ENCODE measurements at regions not wholly inside any gene's neighbourhood (a gene's known extent, or its start where the extent isn't known, plus 50 kb on each side); places are given as distances from the start of the nearest gene placed in this dataset.
"Not testable (repeated sequence)": the region's sequence is repeated elsewhere in the genome, so short reads cannot be mapped to it uniquely, and the experiment has no call there.

DNA sequence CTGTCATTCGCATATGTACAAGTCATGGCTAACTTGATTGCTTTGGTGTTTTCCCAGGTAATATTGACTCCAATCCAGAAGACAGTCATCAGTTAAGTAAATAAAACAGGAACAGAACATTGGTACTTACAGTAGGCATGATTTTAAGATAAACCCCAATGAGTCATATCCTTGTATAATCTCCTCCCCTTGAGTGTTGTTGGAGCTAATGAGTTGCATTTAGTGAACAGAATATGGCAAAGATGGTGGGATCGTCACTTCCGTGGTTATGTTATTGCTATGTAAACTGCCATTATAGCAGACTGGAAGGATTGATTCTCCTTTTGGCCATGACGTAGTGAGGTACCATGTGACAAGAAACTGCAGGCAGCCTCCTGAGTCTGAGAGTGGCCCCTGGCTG lies 102.2 kb downstream of the TMX1 start:
- no peak for DNase-seq (ENCODE audit: low read depth)

DNA sequence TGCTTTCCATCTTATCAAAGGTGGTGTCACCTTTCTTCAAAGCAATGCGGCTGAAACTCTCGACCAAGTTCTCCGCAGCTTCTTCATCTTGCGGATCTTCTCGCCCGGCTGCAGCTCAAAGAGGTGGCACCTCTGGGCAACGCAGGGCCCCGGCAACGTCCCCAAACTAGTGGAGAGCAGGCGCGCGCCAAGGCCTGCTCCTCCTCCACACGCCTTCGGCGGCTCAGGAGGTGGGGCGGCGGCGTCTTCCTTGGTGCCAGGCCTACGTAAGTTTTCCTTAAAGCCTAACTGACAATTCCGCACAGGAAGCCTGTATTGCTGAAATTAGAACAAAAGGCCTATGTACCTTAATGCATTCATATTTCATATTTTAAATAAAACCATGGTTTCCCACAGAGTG lies 112.0 kb downstream of the TMX1 start:
- DNase-seq (ENCODE audit: low read depth), result no peak

DNA sequence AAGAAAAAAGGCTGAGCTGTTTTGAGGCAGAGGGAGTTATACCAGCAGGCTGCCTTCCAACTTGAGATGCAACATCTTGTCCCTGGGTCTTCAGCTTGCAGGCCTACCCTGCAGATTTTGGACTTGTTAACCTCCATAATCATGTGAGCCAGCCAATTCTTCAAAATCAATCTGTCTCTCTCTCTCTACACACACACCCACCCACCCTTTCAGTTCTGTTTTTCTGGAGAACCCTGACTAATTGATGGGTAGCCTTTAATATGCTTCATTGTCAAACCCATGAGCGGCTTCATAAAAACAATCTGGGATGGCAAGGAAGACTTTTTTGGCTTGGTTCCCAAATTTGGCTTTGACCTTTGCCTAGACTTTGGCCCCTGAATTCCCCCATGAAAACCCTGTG lies 113.9 kb downstream of the TMX1 start:
- no peak for DNase-seq (ENCODE audit: low read depth)

DNA sequence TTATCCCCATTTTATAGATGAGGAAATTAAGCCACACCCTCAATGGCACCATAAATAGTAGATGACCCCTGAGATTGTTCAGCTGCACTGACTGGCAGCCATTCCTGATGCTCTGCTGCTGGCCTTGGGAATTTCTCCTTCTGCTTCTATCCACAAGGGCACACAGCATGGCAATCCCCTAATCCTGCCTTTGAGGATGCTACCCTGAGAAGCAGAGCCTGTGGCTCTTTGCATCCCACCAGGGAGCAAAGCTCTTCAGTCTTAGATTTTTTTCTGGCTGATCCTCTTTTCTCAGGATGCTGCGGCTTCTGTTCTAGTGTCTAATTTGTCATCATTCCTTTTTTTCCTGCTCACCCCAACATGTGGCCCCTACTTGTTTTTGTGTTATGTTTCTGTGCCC lies 114.8 kb downstream of the TMX1 start:
- no peak for DNase-seq (ENCODE audit: low read depth)

DNA sequence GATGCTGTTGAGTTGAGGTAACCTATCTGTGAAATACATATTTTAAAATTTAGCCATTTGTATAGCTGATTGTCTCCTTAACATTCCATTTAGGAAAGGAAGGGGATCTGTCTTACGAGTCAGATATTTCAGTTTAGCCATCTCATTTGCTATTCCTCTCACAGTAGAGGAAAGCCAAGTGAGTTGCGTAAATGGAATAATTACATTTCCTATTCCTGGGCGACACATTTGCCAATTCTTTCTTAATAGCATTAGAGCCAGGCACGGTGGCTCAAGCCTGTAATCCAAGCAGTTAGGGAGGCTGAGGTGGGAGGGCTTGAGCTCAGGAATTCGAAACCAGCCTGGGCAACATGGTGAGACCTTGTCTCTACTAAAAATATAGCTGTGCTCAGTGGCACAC lies 116.3 kb downstream of the TMX1 start:
- no peak for DNase-seq (ENCODE audit: low read depth)

DNA sequence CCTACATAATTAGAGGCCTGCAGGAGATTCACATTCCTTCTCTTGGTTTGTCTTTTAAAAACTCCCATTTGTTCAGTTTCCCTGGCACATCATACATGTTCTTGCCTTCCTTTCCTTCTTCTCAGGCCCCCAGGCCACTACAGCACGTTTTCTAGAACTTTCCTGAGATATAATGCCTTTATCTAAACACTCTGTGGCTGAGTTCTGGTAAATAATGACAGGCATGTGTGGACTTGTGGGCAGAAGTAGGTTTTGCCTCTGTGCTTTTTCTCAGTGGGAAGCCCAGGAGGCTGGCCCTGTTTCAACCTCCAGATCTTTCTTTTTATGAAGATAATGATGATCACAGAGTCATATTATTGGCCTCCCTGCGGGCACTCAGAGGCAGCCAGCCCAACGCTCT lies 117.2 kb downstream of the TMX1 start:
- no peak for DNase-seq (ENCODE audit: low read depth)

DNA sequence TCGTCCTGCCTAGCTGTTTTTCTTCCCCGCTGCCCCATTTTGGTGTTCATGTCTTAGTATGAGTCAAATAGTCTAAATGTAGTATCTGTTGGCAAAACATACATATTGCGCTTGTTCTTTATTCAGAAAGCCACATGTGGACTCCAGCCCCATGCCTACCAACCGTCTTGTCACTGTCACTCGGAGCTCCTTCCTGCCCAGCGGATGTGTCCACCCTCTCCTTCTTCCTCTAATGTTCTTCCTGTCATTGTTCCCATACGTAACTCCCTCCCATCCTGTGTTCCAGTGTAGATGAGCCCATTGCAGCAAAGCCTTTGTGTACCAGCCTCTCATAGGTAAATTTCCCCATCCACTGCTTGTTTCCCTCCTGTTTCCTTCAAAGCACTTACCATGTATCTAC lies 120.5 kb downstream of the TMX1 start:
- DNase-seq (ENCODE audit: low read depth), result no peak

DNA sequence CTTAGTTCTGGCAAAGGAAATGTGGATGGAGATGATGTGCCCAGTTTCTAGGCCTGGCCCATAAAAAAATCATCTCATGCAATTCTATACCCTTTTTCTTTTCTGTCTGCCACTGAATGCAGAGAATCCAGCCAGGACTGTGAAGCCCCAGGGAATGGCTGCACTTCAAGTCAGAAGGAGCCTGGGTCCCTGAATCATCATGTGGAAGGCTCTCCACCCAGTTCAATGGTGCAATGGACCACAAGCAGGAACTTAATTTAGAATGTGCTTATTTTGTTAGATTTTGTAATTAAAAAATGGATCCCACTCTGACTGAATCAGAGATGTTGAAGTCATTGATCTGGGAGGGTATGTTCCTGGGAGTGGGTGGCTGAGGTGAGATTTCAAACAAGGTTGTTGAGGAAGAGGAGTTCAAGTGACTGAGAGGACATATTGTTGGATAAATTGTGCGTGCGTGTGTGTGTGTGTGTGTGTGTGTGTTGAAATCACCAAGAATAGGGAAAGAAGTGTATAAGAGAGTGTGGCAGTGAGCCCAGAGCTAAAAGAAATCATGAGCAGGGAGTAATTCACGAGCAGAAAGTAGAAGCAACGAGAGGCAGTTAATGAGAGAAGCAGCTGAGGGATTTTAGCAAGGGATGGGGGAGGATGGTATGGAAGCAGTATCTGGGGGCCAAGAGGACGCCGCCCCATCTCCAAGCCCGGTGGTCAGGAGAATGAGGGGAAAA lies 125.4 kb downstream of the TMX1 start:
- DNase-seq (ENCODE audit: low read depth), result no peak

DNA sequence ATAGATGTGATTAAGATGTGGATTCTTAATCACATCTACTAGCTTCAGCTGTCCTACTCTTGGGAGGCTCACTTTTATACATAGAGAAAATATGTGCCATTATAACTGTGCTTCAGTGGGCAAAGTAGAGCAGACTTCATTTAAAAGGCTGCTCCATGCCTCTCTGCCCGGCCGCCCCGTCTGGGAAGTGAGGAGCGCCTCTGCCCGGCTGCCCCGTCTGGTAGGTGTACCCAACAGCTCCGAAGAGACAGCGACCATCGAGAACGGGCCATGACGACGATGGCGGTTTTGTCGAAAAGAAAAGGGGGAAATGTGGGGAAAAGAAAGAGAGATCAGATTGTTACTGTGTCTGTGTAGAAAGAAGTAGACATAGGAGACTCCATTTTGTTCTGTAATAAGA lies 126.4 kb downstream of the TMX1 start:
- not testable (repeated sequence) for DNase-seq (ENCODE audit: low read depth)

DNA sequence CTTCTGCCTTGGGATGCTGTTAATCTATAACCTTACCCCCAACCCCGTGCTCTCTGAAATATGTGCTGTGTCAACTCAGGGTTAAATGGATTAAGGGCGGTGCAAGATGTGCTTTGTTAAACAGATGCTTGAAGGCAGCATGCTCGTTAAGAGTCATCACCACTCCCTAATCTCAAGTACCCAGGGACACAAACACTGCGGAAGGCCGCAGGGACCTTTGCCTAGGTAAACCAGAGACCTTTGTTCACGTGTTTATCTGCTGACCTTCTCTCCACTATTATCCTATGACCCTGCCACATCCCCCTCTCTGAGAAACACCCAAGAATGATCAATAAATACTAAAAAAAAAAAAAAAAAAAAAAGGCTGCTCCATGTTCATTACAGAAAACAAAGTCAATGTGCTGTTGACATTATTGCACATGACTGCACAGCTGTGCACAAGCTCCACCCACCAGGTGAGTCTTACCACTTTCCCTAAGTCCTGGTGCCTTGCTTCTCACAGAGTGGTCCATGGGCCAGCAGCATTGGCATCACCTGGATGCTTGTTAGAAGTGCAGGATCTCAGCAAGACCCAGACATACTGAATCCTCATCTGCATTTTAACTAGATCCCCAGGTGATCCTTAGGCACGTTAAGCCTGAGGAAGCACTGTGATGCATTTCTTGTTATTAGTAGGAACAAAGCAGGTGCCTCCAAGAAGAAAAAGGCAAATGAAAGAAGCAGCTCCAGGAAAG lies 127.0 kb downstream of the TMX1 start:
- not testable (repeated sequence) for DNase-seq (ENCODE audit: low read depth)

DNA sequence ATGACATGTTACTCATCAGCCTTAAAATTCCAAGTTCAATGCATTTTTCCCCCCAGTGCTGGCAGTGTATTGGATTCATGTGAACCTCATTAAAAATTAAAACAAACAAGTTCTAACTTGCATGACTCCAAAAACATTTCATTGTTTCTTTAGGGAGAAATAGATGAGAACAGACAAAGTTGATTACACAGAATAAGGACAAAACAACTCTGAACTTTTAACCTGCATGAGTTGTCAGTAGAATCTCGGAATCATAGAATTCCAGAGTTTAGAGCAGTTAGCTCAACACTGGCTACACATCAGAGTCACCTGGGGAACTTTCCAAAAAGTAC lies 127.5 kb downstream of the TMX1 start:
- no peak for DNase-seq (ENCODE audit: low read depth)

DNA sequence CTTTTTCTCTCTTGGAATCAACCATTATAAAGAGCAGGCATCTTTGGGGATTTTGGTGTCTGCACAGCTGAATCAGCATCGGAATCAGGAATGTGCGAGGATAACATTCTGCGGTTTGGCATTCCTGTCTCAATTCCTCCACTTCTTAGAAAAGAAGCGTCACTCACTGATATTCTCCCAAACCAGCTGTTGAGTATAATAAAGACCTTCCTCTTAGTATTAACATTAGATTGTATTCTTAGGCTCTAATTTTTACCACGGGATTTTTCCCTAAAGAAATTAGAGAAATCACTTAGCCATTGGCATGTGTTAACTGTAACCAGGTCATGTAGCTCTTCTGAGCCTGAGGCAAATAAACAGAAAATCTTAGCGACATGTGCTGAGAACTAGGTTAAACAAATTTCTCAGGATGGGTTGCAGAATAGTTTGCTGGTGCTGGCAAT lies 128.7 kb downstream of the TMX1 start:
- DNase-seq (ENCODE audit: low read depth), result no peak

DNA sequence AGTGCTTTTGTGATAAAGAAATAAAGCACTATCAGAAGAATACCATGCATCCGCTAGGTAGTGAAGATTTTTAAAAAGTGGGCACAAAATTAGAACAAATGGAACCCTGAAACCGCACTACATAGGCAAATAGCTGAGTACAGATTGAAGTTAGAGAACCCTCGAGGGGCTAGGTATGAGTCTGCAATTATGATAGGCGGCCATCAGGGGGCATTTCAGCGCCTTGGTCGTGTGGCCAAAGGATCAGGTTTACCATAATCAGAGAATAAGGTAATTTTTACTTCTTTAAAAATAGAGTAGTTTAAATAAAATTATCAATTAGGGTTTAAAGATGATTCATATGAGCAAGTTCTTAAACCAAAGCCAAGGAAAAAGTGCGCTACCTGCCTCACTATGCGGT lies 129.8 kb downstream of the TMX1 start:
- no peak for DNase-seq (ENCODE audit: low read depth)

DNA sequence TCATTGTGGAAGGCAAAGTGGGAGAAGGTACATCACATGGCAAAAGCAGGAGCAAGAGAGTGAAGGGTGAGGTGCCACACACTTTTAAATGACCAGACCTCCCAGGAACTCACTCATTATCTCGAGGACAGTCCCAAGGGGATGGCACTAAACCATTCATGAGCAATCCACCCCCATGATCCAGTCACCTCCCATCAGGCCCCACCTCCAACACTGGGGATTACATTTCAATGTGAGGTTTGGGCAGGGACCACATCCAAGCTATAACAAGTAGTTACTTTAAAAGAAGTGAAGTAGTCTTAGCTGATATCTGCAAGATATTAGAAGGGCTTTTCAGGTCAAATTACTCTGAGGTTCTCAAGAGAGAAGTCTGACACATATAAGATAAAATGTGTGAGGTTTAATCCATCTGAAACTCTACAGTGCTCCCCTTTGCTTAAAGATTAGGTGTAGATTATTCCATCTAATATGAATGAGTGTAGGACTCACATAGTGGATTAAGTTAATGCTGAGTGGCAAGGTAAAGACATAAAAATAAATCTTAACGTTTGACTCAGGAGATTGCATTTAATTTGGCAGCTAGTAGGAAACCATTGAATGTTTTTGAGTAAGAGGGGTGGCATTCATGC lies 130.8 kb downstream of the TMX1 start:
- no peak for DNase-seq (ENCODE audit: low read depth)

DNA sequence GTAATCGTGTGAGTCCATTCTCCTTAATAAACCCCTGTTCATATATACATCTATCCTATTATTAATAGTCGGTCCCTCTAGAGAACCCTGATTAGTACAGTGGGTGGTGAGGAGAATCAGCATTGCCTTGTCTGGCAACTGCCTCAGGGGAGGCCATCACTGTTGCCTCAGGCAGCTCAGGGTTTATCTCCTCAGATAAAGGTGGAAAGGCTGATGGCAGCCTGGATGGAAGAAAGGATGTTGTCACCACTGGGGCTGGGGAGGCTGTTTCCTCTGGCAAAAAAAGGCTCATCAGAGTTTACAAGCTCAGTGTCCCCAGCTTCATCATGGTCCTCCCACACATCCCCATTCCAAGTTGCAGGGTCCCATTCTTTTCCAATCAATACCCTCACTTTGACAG lies 137.1 kb downstream of the TMX1 start:
- not testable (repeated sequence) for DNase-seq (ENCODE audit: low read depth)

DNA sequence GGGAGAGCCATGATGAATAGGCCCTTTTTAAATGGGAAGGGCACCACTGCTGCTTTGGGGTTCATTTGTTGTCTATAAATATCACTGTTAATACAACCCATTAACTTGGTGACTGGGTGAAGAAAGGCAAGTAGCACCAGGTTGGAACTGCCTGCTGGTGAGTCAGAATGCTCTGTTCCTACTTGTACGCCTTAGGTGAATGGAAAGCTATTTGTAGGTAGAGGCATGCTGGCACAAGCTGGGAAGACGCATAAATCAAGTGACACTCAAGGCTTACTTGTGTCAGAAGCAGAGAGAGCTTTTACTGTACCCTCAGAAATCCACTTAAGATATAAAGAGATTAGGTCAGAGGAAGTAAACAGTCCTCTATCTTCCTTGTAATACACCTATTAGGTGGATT lies 142.5 kb downstream of the TMX1 start:
- DNase-seq (ENCODE audit: low read depth), result no peak

DNA sequence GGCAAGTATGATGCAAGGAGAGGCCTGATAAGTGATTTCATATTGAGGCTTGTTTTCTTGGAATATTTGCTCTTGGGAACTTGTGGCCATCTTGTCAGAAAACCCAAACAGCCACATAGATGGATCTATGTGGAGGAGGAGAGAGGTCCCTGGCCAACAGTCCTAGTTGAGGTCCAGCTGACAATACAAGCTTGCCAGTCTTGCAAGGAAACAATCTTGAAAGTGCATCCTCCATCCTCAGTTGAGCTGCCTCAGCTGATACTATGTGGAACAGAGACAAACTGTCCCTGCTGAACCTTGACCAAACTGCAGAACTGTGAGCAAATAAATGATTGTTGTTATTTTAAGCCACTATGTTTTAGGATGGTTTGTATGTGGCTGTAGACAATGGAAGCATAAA lies 146.4 kb downstream of the TMX1 start:
- no peak for DNase-seq (ENCODE audit: low read depth)

DNA sequence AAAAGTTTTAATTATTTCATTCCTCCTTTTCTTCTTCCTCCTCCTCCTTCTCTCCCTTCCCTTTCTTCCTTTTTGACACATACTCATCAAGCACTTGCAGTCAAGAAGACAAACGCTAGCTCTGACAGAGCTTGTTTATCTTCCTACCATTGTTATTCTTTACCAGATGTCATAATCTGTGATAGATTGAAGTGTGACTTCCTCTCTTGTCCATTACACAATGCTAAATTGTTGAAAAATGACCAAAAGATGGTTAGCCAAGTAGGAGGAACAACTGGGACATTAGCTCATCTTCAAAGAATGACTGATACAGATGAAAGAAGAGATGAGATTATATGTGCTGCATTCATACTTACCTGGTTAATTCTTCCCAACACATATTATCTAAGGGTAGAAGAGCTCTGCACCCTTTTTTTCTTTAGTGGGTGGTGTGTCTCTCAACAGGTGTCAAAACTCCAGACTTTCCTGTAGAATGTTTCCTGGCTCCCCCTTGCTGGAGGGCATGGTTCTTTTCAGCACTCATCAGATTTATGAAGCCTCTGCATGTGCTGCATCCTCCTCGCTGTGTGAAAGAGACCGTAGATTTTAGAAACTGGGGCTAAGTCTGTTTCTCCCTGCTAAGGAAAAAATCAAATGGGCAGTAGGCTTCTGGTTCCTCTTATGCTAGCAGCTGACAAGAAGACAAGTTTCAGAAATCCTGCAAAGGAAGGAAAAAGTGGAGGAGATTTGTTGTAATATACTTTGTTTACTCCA lies 147.1 kb downstream of the TMX1 start:
- DNase-seq (ENCODE audit: low read depth), result no peak

DNA sequence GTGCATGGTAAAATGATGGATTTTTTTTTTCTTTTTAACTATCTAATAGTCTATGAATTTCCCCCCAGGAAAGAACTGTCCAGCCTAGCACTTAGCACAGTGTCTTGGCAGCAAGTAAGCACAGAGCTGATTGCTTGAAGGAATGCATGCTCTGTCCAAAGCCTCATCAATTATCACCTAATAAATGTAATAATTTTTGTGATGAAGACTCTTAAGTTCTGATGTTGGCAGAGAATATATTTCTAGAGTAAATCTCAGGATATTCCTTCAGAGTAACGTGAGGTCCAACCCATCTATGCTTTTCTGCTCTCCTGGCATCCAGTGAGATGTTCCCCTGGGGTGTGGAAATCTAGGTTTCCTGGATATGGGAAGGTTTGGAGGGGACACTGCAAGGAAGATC lies 152.4 kb downstream of the TMX1 start:
- no peak for DNase-seq (ENCODE audit: low read depth)

DNA sequence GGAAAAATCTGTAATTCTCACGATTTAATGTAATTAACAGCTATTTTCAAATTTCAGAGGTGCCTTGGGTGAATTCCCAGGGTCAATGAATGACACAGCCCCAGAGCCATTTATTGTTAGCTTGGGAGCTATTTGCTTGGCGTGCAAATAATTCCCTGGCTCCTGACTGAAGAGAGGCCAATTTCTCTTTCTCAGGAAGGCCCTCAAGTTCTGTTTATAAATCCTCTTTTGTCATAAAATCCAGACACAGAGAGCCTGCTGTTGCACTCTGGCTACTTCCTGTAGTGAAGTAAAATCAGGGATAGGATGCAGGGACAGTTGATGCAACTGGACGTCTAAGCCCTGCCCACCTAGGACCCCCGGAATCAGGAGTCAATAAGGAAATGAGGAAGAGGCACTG lies 154.3 kb downstream of the TMX1 start:
- DNase-seq (ENCODE audit: low read depth), result no peak

DNA sequence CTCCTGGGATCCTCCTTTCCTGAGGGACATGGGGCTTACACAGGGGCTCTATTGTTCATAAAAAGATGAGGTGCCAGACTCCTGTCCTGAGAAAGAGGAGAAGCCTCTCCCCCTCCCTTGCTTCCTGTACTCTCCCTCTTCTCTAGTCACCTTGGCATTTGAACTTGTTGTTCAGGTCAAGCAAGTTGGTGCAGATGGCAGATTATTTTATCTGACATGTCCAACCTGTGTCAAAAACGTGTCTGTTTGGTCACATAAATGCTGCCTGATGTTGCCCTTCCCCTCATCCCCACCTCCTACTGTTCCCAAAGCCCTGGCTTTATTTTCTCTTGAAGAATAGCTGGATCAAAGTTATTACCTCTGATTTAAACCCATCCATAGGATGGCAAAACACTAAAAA lies 154.8 kb downstream of the TMX1 start:
- DNase-seq (ENCODE audit: low read depth), result no peak

DNA sequence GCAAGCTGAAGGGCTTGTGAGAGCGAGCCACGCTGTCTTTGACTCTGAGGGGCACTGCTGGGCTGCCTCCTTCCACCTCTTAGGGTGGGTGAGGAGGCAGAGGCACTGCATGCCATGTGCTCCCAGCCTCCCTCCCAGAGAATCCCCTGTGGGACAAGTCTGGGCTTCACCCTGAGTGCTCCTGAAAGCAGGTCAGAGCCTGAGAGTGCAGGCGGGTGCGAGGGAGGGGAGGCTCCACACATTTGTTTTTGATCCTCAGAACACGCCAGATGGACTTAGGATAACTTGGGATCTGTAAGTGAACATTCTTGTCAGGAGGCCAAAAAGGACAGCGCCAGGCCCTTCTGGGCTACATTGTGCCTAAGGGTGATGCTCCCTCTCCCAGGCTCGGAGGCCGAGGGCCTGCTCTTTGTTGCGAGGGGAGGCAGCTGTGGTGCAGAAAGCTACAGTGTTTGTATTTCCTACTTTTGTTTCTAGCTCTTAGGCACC lies 155.4 kb downstream of the TMX1 start:
- DNase-seq (ENCODE audit: low read depth), result no peak
